Neuronal stem cell (in vitro differentiated cells): ENCODE measurements at regions not wholly inside any gene's neighbourhood (a gene's known extent, or its start where the extent isn't known, plus 50 kb on each side); places are given as distances from the start of the nearest gene placed in this dataset.

Source experiments
- DNase-seq: peaks from one replicate; pipeline ENCODE4 v3.0.0-alpha.2; 2013; ENCODE audit warnings: low spot score
- H2AFZ ChIP-seq: one replicate; pipeline ENCODE4 v1.6.1; 2013; ENCODE audit warnings: mild to moderate bottlenecking, low read length, inconsistent platforms
- H2AK5ac ChIP-seq: 2 replicates; pipeline ENCODE4 v1.6.1; 2013; ENCODE audit warnings: low read depth, mild to moderate bottlenecking, inconsistent platforms, low read length, moderate library complexity, mixed read lengths
- H2BK120ac ChIP-seq: 2 replicates; pipeline ENCODE4 v1.6.1; 2013; ENCODE audit warnings: low read depth, mild to moderate bottlenecking, inconsistent platforms, low read length, moderate library complexity, mixed read lengths
- H2BK12ac ChIP-seq: one replicate; pipeline ENCODE4 v1.6.1; 2013; ENCODE audit warnings: low read length, inconsistent platforms
- H2BK15ac ChIP-seq: 2 replicates; pipeline ENCODE4 v1.6.1; 2013; ENCODE audit warnings: mild to moderate bottlenecking, low read length, inconsistent platforms, mixed read lengths
- H2BK5ac ChIP-seq: one replicate; pipeline ENCODE4 v1.6.1; 2013; ENCODE audit warnings: inconsistent platforms, mild to moderate bottlenecking, low read length, moderate library complexity
- H3K14ac ChIP-seq: one replicate; pipeline ENCODE4 v1.6.1; 2013; ENCODE audit warnings: low read length, inconsistent platforms
- H3K18ac ChIP-seq: 2 replicates; pipeline ENCODE4 v1.6.1; 2013; ENCODE audit warnings: low read length, inconsistent platforms
- H3K23ac ChIP-seq: 2 replicates; pipeline ENCODE4 v1.6.1; 2013; ENCODE audit warnings: low read depth, mild to moderate bottlenecking, mixed read lengths, low read length, inconsistent platforms; ENCODE audit not compliant: poor library complexity
- H3K27ac ChIP-seq: replicated peaks from 3 replicates; pipeline ENCODE4 v1.5.1; 2013; ENCODE audit warnings: low read length, inconsistent platforms
- H3K27me3 ChIP-seq, 3 experiments: 2 replicates each; pipeline ENCODE4 v1.6.1; 2013; ENCODE audit warnings: low read length in 3 of 3, mild to moderate bottlenecking in 2 of 3, inconsistent platforms in 1 of 3, low read depth in 1 of 3, mixed read lengths in 1 of 3, moderate library complexity in 1 of 3; ENCODE audit not compliant: control insufficient read depth in 3 of 3, insufficient read depth in 3 of 3
- H3K36me3 ChIP-seq, 2 donors: replicated peaks in 1 of 2; 2 replicates each; pipeline ENCODE4 v1.6.1; 2013; ENCODE audit warnings: low read length in 2 of 2; ENCODE audit not compliant: control insufficient read depth in 2 of 2, insufficient read depth in 2 of 2
- H3K4ac ChIP-seq: 2 replicates; pipeline ENCODE4 v1.6.1; 2013; ENCODE audit warnings: inconsistent platforms, mild to moderate bottlenecking, low read length, moderate library complexity
- H3K4me1 ChIP-seq, 2 donors: 1 replicate in 1 of 2; 2 replicates in 1 of 2; pipeline ENCODE4 v1.6.1; 2013; ENCODE audit warnings: low read length in 2 of 2, low read depth in 1 of 2; ENCODE audit not compliant: control insufficient read depth in 2 of 2, insufficient read depth in 1 of 2
- H3K4me2 ChIP-seq: one replicate; pipeline ENCODE4 v1.6.1; 2013; ENCODE audit warnings: mild to moderate bottlenecking, low read length, inconsistent platforms; ENCODE audit not compliant: insufficient read depth, poor library complexity, severe bottlenecking
- H3K4me3 ChIP-seq, 2 donors: 2 replicates each; pipeline ENCODE4 v1.5.1; 2013; ENCODE audit warnings: low read length in 2 of 2, mild to moderate bottlenecking in 2 of 2, inconsistent platforms in 1 of 2, moderate library complexity in 1 of 2
- H3K79me1 ChIP-seq: one replicate; pipeline ENCODE4 v1.6.1; 2013; ENCODE audit warnings: low read depth, mild to moderate bottlenecking, inconsistent platforms, low read length, moderate library complexity
- H3K9ac ChIP-seq: one replicate; pipeline ENCODE4 v1.6.1; 2013; ENCODE audit warnings: mild to moderate bottlenecking, low read depth, low read length, inconsistent platforms; ENCODE audit not compliant: poor library complexity
- H3K9me3 ChIP-seq, 2 donors: replicated peaks in 1 of 2; 2 replicates each; pipeline versions ENCODE3 to v1.6.1; 2013; ENCODE audit warnings: low read length in 2 of 2, mild to moderate bottlenecking in 2 of 2, inconsistent platforms in 1 of 2, low read depth in 1 of 2, mixed read lengths in 1 of 2, moderate library complexity in 1 of 2; ENCODE audit not compliant: control insufficient read depth in 2 of 2, insufficient read depth in 1 of 2
- H4K8ac ChIP-seq: one replicate; pipeline ENCODE4 v1.6.1; 2013; ENCODE audit warnings: low read depth, mild to moderate bottlenecking, inconsistent platforms, low read length, moderate library complexity
- H4K91ac ChIP-seq: one replicate; pipeline ENCODE4 v1.6.1; 2013; ENCODE audit warnings: low read length, low read depth, mild to moderate bottlenecking, inconsistent platforms; ENCODE audit not compliant: poor library complexity
- WGBS, 2 donors: extraction: QIAGEN DNeasy Blood & Tissue Kit; methylation state at CpG; one replicate each; pipeline ENCODE4 v1.1.7; 2013; ENCODE audit warnings: missing lambda C conversion rate in 2 of 2, mixed read lengths in 1 of 2; ENCODE audit not compliant: insufficient read length in 2 of 2, insufficient replicate concordance in 1 of 2; ENCODE audit errors: extremely low coverage in 2 of 2; 5-methylcytosine and 5-hydroxymethylcytosine counted together

- no peak overlapping the region for H2BK5ac ChIP-seq
- H3K4me1 ChIP-seq: no peaks in the 10 kb centered on the region
- H2BK15ac ChIP-seq: no peak overlapping the region
- H3K27ac ChIP-seq: no peak overlapping the region
- peak overlapping the region; percentile 42 for H2AFZ ChIP-seq
- H3K9me3 ChIP-seq: no peaks in the 10 kb centered on the region
- H3K27me3 ChIP-seq: no peaks in the 10 kb centered on the region
- H3K14ac ChIP-seq: no peak overlapping the region
- H3K4me3 ChIP-seq: no peak overlapping the region
- H2AK5ac ChIP-seq: no peak overlapping the region
- no peak overlapping the region for H3K4me2 ChIP-seq
- DNase-seq: no peak
- H2BK120ac ChIP-seq: no peak overlapping the region
- H3K36me3 ChIP-seq: no peaks in the 10 kb centered on the region
- H4K91ac ChIP-seq: no peak overlapping the region
- no peaks in the 10 kb centered on the region for H3K79me1 ChIP-seq
- H3K23ac ChIP-seq: no peak overlapping the region
- WGBS, 2 donors: no CpG with 5 or more reads among the region's 4 CpGs
- H3K4ac ChIP-seq: no peak overlapping the region
- H4K8ac ChIP-seq: no peak overlapping the region
- H3K9ac ChIP-seq: no peak overlapping the region
- no peak overlapping the region for H3K18ac ChIP-seq
- H2BK12ac ChIP-seq: no peak overlapping the region
These were observed 231.4 kb downstream of the VEGFC start for GRCh38 chr4:176561368-176561767.

GRCh38 chr4:176563591-176563990 lies 229.1 kb downstream of the VEGFC start:
- WGBS, 2 donors: no CpG with 5 or more reads among the region's 4 CpGs
- H3K4me1 ChIP-seq: no peaks in the 10 kb centered on the region
- no peaks in the 10 kb centered on the region for H3K36me3 ChIP-seq
- DNase-seq: no peak
- no peak overlapping the region for H4K8ac ChIP-seq
- H3K4ac ChIP-seq: no peak overlapping the region
- no peak overlapping the region for H2BK12ac ChIP-seq
- H2BK120ac ChIP-seq: no peak overlapping the region
- no peak overlapping the region for H2BK5ac ChIP-seq
- no peaks in the 10 kb centered on the region for H3K79me1 ChIP-seq
- no peak overlapping the region for H3K4me3 ChIP-seq
- H2BK15ac ChIP-seq: no peak overlapping the region
- no peaks in the 10 kb centered on the region for H3K9me3 ChIP-seq
- no peak overlapping the region for H4K91ac ChIP-seq
- no peak overlapping the region for H3K27ac ChIP-seq
- H3K4me2 ChIP-seq: no peak overlapping the region
- no peak overlapping the region for H3K23ac ChIP-seq
- no peak overlapping the region for H2AK5ac ChIP-seq
- no peaks in the 10 kb centered on the region for H3K27me3 ChIP-seq
- H3K9ac ChIP-seq: no peak overlapping the region
- no peak overlapping the region for H3K18ac ChIP-seq
- H3K14ac ChIP-seq: no peak overlapping the region
- H2AFZ ChIP-seq: no peak overlapping the region

DNA sequence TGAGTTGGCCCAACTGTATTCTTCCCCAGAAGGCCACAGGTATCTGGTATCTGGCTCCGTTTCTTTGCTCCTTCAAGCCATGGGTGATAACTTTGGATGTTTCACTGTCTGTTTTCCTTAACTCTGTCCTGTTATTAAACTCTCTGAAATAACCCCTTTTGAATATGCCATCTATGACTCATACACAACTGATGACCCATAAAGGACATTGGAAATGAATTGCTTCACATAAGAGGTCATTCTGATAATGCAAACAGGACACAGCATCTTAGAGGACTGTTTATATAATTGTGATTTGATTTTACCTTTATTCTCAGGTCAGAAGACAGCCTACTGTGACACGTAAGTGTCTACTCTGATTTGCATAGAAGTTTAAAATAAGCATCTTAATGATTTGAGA lies 227.7 kb downstream of the VEGFC start:
- no peak overlapping the region for H3K9ac ChIP-seq
- H3K27ac ChIP-seq: no peak overlapping the region

DNA sequence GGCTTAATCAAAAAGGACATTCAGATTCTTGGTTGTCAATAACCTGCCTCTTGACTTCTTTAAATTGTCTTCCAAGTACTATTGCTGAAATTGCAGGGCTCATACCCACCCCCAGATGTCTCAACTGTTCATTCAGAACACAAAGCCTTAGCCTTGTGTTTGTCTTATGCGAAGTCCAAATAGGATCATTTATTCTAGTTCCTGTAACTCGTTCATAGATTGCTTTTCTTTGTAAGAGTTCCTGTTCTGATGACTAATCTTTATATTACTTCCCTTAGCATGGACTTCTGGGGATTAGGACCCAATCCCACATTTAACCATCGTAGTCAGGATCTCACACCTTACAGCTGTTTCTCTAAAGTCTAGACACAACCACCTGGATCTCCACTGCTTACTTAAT lies 226.0 kb downstream of the VEGFC start:
- no peak overlapping the region for H2AK5ac ChIP-seq
- no peaks in the 10 kb centered on the region for H3K4me1 ChIP-seq
- H2BK15ac ChIP-seq: no peak overlapping the region
- H3K36me3 ChIP-seq: no peaks in the 10 kb centered on the region
- H4K91ac ChIP-seq: no peak overlapping the region
- no peaks in the 10 kb centered on the region for H3K79me1 ChIP-seq
- H3K18ac ChIP-seq: no peak overlapping the region
- DNase-seq: no peak
- no peaks in the 10 kb centered on the region for H3K9me3 ChIP-seq
- H3K27ac ChIP-seq: no peak overlapping the region
- no peak overlapping the region for H3K9ac ChIP-seq
- H2BK12ac ChIP-seq: no peak overlapping the region
- H4K8ac ChIP-seq: no peak overlapping the region
- H3K4me2 ChIP-seq: no peak overlapping the region
- H3K4me3 ChIP-seq: no peak overlapping the region
- H3K27me3 ChIP-seq: no peaks in the 10 kb centered on the region
- no peak overlapping the region for H2AFZ ChIP-seq
- H3K4ac ChIP-seq: no peak overlapping the region
- H3K14ac ChIP-seq: no peak overlapping the region
- H2BK120ac ChIP-seq: no peak overlapping the region
- no CpG with 5 or more reads among the region's 3 CpGs for WGBS, 2 donors
- H3K23ac ChIP-seq: no peak overlapping the region
- no peak overlapping the region for H2BK5ac ChIP-seq

More for the DNA sequence above, 227.7 kb downstream of the VEGFC start:
- no peak overlapping the region for H4K91ac ChIP-seq
- no peaks in the 10 kb centered on the region for H3K4me1 ChIP-seq
- no peak overlapping the region for H3K4me3 ChIP-seq
- H3K27me3 ChIP-seq: no peaks in the 10 kb centered on the region
- H2AFZ ChIP-seq: no peak overlapping the region
- no peak overlapping the region for H2BK12ac ChIP-seq
- DNase-seq: no peak
- H2BK120ac ChIP-seq: no peak overlapping the region
- H3K14ac ChIP-seq: no peak overlapping the region
- no peak overlapping the region for H2AK5ac ChIP-seq
- no peak overlapping the region for H2BK5ac ChIP-seq
- no peak overlapping the region for H3K4me2 ChIP-seq
- H3K18ac ChIP-seq: no peak overlapping the region
- H3K36me3 ChIP-seq: no peaks in the 10 kb centered on the region
- H3K23ac ChIP-seq: no peak overlapping the region
- H2BK15ac ChIP-seq: no peak overlapping the region
- H4K8ac ChIP-seq: no peak overlapping the region
- H3K4ac ChIP-seq: no peak overlapping the region
- no CpG with 5 or more reads among the region's 2 CpGs for WGBS, 2 donors
- H3K79me1 ChIP-seq: no peaks in the 10 kb centered on the region
- H3K9me3 ChIP-seq: no peaks in the 10 kb centered on the region
